K562 (cell line): ENCODE measurements at regions not wholly inside any gene's neighbourhood (a gene's known extent, or its start where the extent isn't known, plus 50 kb on each side); places are given as distances from the start of the nearest gene placed in this dataset.

Experiments used
- ATAC-seq: fragments of 200-7000 bp; cut with Tn5 transposase; 3 replicates; pipeline ENCODE4 v1.9.1; 2020; ENCODE audit warnings: moderate library complexity
- BruUV-seq: library from RNA; stranded (reverse); fragments of 400-500 nt; replicated peaks from 2 replicates; lab custom pipeline; 2021; lab: Mats Ljungman, UMichigan
- CTCF ChIA-PET: fragments of 300-600 bp; formaldehyde crosslinking; extraction: SDS; loops from one replicate; lab custom pipeline; 2021; ENCODE audit warnings: low intra/inter-chr PET ratio; lab: Yijun Ruan, JAX
- POLR2A ChIA-PET: fragments of 300-600, 350-650 bp; sonication (Branson Sonifier 250); formaldehyde crosslinking; extraction: SDS; loops from one replicate; lab custom pipeline; 2021; ENCODE audit warnings: antibody characterized with exemption, inconsistent platforms; lab: Yijun Ruan, JAX
- DNase-seq, 4 experiments: peaks; one replicate each; pipeline versions ENCODE4 v3.0.0 to v3.0.0-alpha.2; 2011 to 2018; ENCODE audit warnings: low spot score in 3 of 4, mixed read lengths in 3 of 4; ENCODE audit errors: extremely low read depth in 1 of 4
- FAIRE-seq: peaks from 2 replicates; lab custom pipeline; 2011; peaks lifted over from hg19 to GRCh38; lab: Jason Lieb, UNC
- H2AFZ ChIP-seq: 2 replicates; pipeline ENCODE4 v1.6.0; 2011; ENCODE audit warnings: low read depth, low read length, control low read depth, inconsistent platforms
- H3K27ac ChIP-seq: fragments of 200-600 bp; 3 replicates; pipeline ENCODE4 v1.8.0; 2011; ENCODE audit warnings: low read depth, mild to moderate bottlenecking, control low read depth, inconsistent platforms, low read length, moderate library complexity, mixed read lengths; ENCODE audit errors: extremely low read depth
- H3K27me3 ChIP-seq, 2 experiments: fragments of 300-600 bp in 1 of 2; 2 replicates in 1 of 2; 3 replicates in 1 of 2; pipeline versions ENCODE4 v1.6.0 to v1.8.0; 2011; ENCODE audit warnings: inconsistent platforms in 2 of 2, low read length in 2 of 2, mild to moderate bottlenecking in 1 of 2, mixed read lengths in 1 of 2, moderate library complexity in 1 of 2; ENCODE audit not compliant: control insufficient read depth in 2 of 2, insufficient read depth in 2 of 2
- H3K36me3 ChIP-seq: fragments of 300-600 bp; 3 replicates; pipeline ENCODE4 v1.8.0; 2011; ENCODE audit warnings: mild to moderate bottlenecking, low read length, inconsistent platforms; ENCODE audit not compliant: control insufficient read depth, insufficient read depth
- H3K4me1 ChIP-seq, 2 experiments: fragments of 200-600 bp in 1 of 2; replicated peaks in 1 of 2; 2 replicates in 1 of 2; 3 replicates in 1 of 2; pipeline versions ENCODE4 v1.5.1 to v1.8.0; 2011; ENCODE audit warnings: inconsistent platforms in 2 of 2, low read length in 2 of 2, mild to moderate bottlenecking in 1 of 2, mixed read lengths in 1 of 2, moderate library complexity in 1 of 2; ENCODE audit not compliant: control insufficient read depth in 2 of 2, insufficient read depth in 2 of 2
- H3K4me2 ChIP-seq: 2 replicates; pipeline ENCODE4 v1.6.1; 2011; ENCODE audit warnings: low read length, control low read depth, inconsistent platforms, mixed read lengths; ENCODE audit not compliant: insufficient read depth
- H3K4me3 ChIP-seq: fragments of 200-600 bp; sonication (generic), shearing (Covaris generic); 2 replicates; pipeline ENCODE4 v1.5.1; 2016; ENCODE audit warnings: control low read depth, inconsistent platforms
- H3K79me2 ChIP-seq: fragments of 200-600 bp; 3 replicates; pipeline ENCODE4 v1.8.0; 2011; ENCODE audit warnings: low read length, inconsistent platforms; ENCODE audit not compliant: control insufficient read depth, insufficient read depth
- H3K9ac ChIP-seq, 2 experiments: 2 replicates each; pipeline versions ENCODE4 v1.6.0 to v1.6.1; 2011; ENCODE audit warnings: low read depth in 2 of 2, low read length in 2 of 2, control low read depth in 1 of 2, inconsistent platforms in 1 of 2, mild to moderate bottlenecking in 1 of 2, mixed read lengths in 1 of 2; ENCODE audit not compliant: insufficient read depth in 1 of 2
- H3K9me1 ChIP-seq: one replicate; pipeline ENCODE4 v1.6.0; 2011; ENCODE audit warnings: inconsistent platforms, mild to moderate bottlenecking, low read length, moderate library complexity; ENCODE audit not compliant: control insufficient read depth, insufficient read depth
- H3K9me3 ChIP-seq: replicated peaks from 2 replicates; pipeline ENCODE4 v1.5.1; 2011; ENCODE audit warnings: low read depth, low read length, inconsistent platforms; ENCODE audit not compliant: control insufficient read depth, insufficient read depth
- H4K20me1 ChIP-seq: replicated peaks from 2 replicates; pipeline ENCODE4 v1.6.1; 2011; ENCODE audit warnings: low read length, inconsistent platforms, mixed read lengths; ENCODE audit not compliant: control insufficient read depth, insufficient read depth
- KAT2B ChIP-seq: IDR thresholded peaks from one replicate; pipeline ENCODE4 v1.6.1; 2012; ENCODE audit warnings: low read depth, mild to moderate bottlenecking, control low read depth, inconsistent platforms, low read length, moderate library complexity
- MTA1 ChIP-seq: fragments of 450-650 bp; IDR thresholded peaks from 2 replicates; pipeline ENCODE4 v1.6.1; 2017; ENCODE audit warnings: borderline replicate concordance
- NUFIP1 ChIP-seq: fragments of 450-650 bp; IDR thresholded peaks from 2 replicates; pipeline ENCODE4 v1.6.1; 2018; ENCODE audit not compliant: partially characterized antibody
- TSHZ1 ChIP-seq: fragments of 250-450 bp; sonication (Bioruptor Pico); IDR thresholded peaks from 2 replicates; pipeline ENCODE4 v1.4.0; 2020; ENCODE audit warnings: mild to moderate bottlenecking, moderate library complexity
- USF1 ChIP-seq: sonication (generic); formaldehyde crosslinking; IDR thresholded peaks from 2 replicates; pipeline ENCODE4 v1.9.0; 2022; ENCODE audit warnings: mild to moderate bottlenecking, missing genetic modification reagents
- WGBS: fragments of 100-300 bp; shearing (Covaris generic); methylation state at CpG from one replicate; pipeline ENCODE4 v1.1.6; 2016; ENCODE audit warnings: low coverage, mixed read lengths; ENCODE audit not compliant: insufficient coverage; ENCODE audit errors: missing lambda C conversion rate; 5-methylcytosine and 5-hydroxymethylcytosine counted together
- in situ Hi-C: fragments of 300-500 bp; cut with MboI; formaldehyde crosslinking; loops from 4 replicates; pipeline ENCODE4 v1.15.0; 2018; ENCODE audit warnings: inconsistent platforms, mixed read lengths
- intact Hi-C: fragments of 100-400 bp; cut with micrococcal nuclease; formaldehyde crosslinking; loops from 2 replicates; pipeline ENCODE4 v1.14.2; 2022

GRCh38 chr14:49512147-49512551 lies 74.0 kb downstream of the RPS29 start:
- Histone ChIP-seq H4K20me1 (no peaks in the 10 kb centered on the region), H3K9ac (no peak overlapping the region), H3K4me1 (no peaks in the 10 kb centered on the region), H3K27ac (no peak overlapping the region), H3K4me2 (no peak overlapping the region), H3K27me3 (no peaks in the 10 kb centered on the region), H3K36me3 (no peaks in the 10 kb centered on the region), H3K79me2 (no peaks in the 10 kb centered on the region), H3K4me3 (no peak overlapping the region), H2AFZ (no peak overlapping the region), H3K9me1 (no peaks in the 10 kb centered on the region), H3K9me3 (no peaks in the 10 kb centered on the region)
- ATAC-seq = no peak
- TF ChIP-seq USF1 (CRISPR knock-in tag) (no peak), MTA1 (no peak), NUFIP1 (no peak), KAT2B (no peak), TSHZ1 (CRISPR knock-in tag) (no peak)
- intact Hi-C loops = no loop called here
- CTCF ChIA-PET = interaction anchor here (0.6 kb wide), 1 partner anchor 10 kb away, joined by 3 read pairs; no protein-coding TSS in a partner anchor
- FAIRE-seq = no peak
- POLR2A ChIA-PET = no interaction called here
- WGBS = 0% methylated on average over 3 of the region's 3 CpGs
- no peak for DNase-seq
- in situ Hi-C loops = no loop called here
- no TSS peak for BruUV-seq
